Ovary (tissue), 7 donors: ENCODE measurements at regions not wholly inside any gene's neighbourhood (a gene's known extent, or its start where the extent isn't known, plus 50 kb on each side); places are given as distances from the start of the nearest gene placed in this dataset.

Experiments
- DNase-seq, 5 donors: peaks; one replicate each; pipeline ENCODE4 v3.0.0-alpha.2; 2019 to 2020
- H3K27ac ChIP-seq, 2 donors: fragments of 200-600 bp; one replicate each; pipeline versions ENCODE4 v1.5.1 to v1.8.0; 2019 to 2022
- H3K27me3 ChIP-seq: fragments of 200-600 bp; one replicate; pipeline ENCODE4 v1.8.0; 2022
- H3K36me3 ChIP-seq: fragments of 200-600 bp; sonication (generic); one replicate; pipeline ENCODE4 v1.5.1; 2019
- H3K4me1 ChIP-seq: one replicate; pipeline ENCODE4 v1.8.1; 2013; ENCODE audit warnings: mild to moderate bottlenecking, moderate library complexity; ENCODE audit not compliant: insufficient read depth
- H3K4me3 ChIP-seq: fragments of 200-600 bp; sonication (generic); one replicate; pipeline ENCODE4 v1.5.1; 2017
- H3K9me3 ChIP-seq, 2 donors: fragments of 200-600 bp in 1 of 2; sonication (generic) in 1 of 2; one replicate each; pipeline versions ENCODE4 v1.5.1 to v1.8.1; 2013 to 2019; ENCODE audit warnings: mild to moderate bottlenecking in 1 of 2, moderate library complexity in 1 of 2
- EP300 ChIP-seq: sonication (generic); formaldehyde crosslinking; IDR thresholded peaks from one replicate; pipeline ENCODE4 v1.6.1; 2017; ENCODE audit warnings: antibody characterized with exemption
- POLR2A ChIP-seq: fragments of 450-650 bp; IDR thresholded peaks from one replicate; pipeline ENCODE4 v1.6.1; 2017; ENCODE audit warnings: antibody characterized with exemption, mild to moderate bottlenecking, moderate library complexity
- WGBS, 3 donors: extraction: QIAGEN DNeasy Blood & Tissue Kit in 1 of 3; methylation state at CpG; one replicate each; pipeline versions ENCODE4 v1.1.5 to v1.1.7; 2013 to 2017; 5-methylcytosine and 5-hydroxymethylcytosine counted together
- intact Hi-C, 4 donors: fragments of 100-400 bp; cut with DNase I; formaldehyde crosslinking; loops; one replicate each; pipeline versions ENCODE4 v1.11.0 to v1.15.1; 2022 to 2023
- TF ChIP-seq, protein P1 (sequence below), 3 donors: fragments of 450-650 bp in 2 of 3; fragments of 200-600 bp in 1 of 3; IDR thresholded peaks; one replicate each; pipeline versions ENCODE4 v1.5.1 to v1.8.0; 2016 to 2022; ENCODE audit warnings: antibody characterized with exemption in 3 of 3, mild to moderate bottlenecking in 1 of 3
- donor health status: DM: no; HTN: no; CAD: no; lungs with moderate emphysema.
- donor health status: DM: no; HTN: no; CAD: no.
- donor health status: Bipolar disorder and iron deficiency.
- donor health status: DM: no; HTN: no; CAD: no.
- donor health status: DM: yes; HTN: yes; CAD: no.

DNA sequence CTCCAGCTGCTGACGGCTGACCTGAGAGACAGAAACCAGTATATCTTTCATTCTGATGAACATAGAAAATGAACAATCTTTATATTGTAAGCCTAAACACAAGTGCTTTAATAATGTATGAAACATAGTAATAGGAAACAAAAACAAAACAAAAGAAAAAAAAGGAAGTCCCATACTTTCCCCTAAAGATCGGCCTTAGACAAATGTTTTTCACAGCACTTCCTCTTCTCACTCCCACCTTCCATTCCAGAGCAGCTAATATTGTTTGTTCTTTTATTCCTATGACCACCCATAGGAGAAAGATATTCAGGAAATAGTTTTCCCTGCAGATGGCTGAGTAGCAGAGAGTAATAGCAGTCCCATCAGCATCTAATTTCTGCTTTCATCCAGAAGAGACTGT lies 194.4 kb upstream of the SLC27A6 start:
- TF ChIP-seq POLR2A: no peak
- no peak for TF ChIP-seq EP300
- TF ChIP-seq, protein P1, sequence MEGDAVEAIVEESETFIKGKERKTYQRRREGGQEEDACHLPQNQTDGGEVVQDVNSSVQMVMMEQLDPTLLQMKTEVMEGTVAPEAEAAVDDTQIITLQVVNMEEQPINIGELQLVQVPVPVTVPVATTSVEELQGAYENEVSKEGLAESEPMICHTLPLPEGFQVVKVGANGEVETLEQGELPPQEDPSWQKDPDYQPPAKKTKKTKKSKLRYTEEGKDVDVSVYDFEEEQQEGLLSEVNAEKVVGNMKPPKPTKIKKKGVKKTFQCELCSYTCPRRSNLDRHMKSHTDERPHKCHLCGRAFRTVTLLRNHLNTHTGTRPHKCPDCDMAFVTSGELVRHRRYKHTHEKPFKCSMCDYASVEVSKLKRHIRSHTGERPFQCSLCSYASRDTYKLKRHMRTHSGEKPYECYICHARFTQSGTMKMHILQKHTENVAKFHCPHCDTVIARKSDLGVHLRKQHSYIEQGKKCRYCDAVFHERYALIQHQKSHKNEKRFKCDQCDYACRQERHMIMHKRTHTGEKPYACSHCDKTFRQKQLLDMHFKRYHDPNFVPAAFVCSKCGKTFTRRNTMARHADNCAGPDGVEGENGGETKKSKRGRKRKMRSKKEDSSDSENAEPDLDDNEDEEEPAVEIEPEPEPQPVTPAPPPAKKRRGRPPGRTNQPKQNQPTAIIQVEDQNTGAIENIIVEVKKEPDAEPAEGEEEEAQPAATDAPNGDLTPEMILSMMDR (IDR thresholded peaks at IDR 0.05): no peak
- Histone ChIP-seq H3K36me3 (no peaks in the 10 kb centered on the region), H3K27ac (no peak overlapping the region), H3K27me3 (no peaks in the 10 kb centered on the region), H3K9me3 (no peaks in the 10 kb centered on the region), H3K4me1 (no peaks in the 10 kb centered on the region), H3K4me3 (no peak overlapping the region)
- WGBS, 3 donors: 45 to 52% (median 48%) methylated on average over 2 of the region's 2 CpGs
- intact Hi-C loops: no loop called here
- no peak for DNase-seq

DNA sequence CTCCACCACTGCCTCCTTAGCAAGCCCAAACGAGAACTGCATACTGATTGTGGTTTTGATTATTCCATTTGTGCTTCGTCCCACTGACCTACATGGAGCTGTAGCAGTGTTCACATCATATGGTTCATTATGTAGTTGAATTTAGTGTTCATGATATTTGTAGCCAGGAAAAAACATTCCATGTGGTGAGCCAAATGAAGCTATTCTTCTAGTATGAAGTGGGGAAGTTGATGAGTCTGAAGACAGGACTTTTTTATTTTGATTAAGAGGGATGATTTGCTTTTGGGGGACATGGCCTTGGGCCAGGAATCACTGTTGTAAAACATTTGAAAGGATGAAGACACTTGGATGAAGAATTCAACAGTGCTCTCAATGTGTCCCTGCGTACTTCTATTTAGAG lies 192.9 kb upstream of the SLC27A6 start:
- TF ChIP-seq EP300: no peak
- TF ChIP-seq POLR2A: no peak
- TF ChIP-seq, protein P1 (IDR thresholded peaks at IDR 0.05): no peak
- WGBS, 3 donors: 64 to 89% (median 86%) methylated on average over 3 of the region's 3 CpGs
- no peak for DNase-seq
- H3K9me3 ChIP-seq: no peaks in the 10 kb centered on the region
- no peaks in the 10 kb centered on the region for H3K36me3 ChIP-seq
- intact Hi-C loops: no loop called here
- no peaks in the 10 kb centered on the region for H3K27me3 ChIP-seq
- no peaks in the 10 kb centered on the region for H3K4me1 ChIP-seq
- no peak overlapping the region for H3K4me3 ChIP-seq
- H3K27ac ChIP-seq: no peak overlapping the region

DNA sequence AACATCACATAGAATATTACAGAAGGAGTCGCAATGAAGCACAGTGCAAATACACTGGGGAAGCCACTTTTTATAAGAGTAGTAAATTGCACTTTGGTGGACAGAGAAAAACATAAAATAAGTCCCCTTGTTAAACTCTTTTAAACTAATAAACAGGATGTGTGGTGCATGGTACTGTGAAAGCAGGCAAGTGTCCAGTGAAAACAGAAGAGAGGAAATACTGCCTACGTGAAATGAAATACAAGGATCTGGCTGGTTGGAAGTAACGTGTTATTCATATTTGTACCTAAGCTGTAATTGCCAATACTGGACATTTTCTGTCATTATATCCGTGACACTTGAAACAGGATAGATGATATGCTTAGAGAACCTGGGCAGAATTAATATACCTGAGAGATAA lies 191.9 kb upstream of the SLC27A6 start:
- Histone ChIP-seq H3K36me3 (no peaks in the 10 kb centered on the region), H3K4me1 (no peaks in the 10 kb centered on the region), H3K27ac (no peak overlapping the region), H3K27me3 (no peaks in the 10 kb centered on the region), H3K4me3 (no peak overlapping the region), H3K9me3 (no peaks in the 10 kb centered on the region)
- TF ChIP-seq, protein P1 (IDR thresholded peaks at IDR 0.05): no peak
- no peak for TF ChIP-seq POLR2A
- no peak for TF ChIP-seq EP300
- WGBS, 3 donors: 38 to 59% (median 51%) methylated on average over 4 of the region's 4 CpGs
- intact Hi-C loops: no loop called here
- no peak for DNase-seq

GRCh38 chr5:128774605-128775004 lies 190.7 kb upstream of the SLC27A6 start:
- WGBS, 3 donors: 42 to 65% (median 42%) methylated on average over 7 of the region's 7 CpGs
- TF ChIP-seq POLR2A (no peak), EP300 (no peak)
- TF ChIP-seq, protein P1 (IDR thresholded peaks at IDR 0.05): no peak
- Histone ChIP-seq H3K27me3 (no peaks in the 10 kb centered on the region), H3K4me1 (no peaks in the 10 kb centered on the region), H3K27ac (no peak overlapping the region), H3K9me3 (no peaks in the 10 kb centered on the region), H3K4me3 (no peak overlapping the region), H3K36me3 (no peaks in the 10 kb centered on the region)
- intact Hi-C loops: no loop called here
- no peak for DNase-seq

DNA sequence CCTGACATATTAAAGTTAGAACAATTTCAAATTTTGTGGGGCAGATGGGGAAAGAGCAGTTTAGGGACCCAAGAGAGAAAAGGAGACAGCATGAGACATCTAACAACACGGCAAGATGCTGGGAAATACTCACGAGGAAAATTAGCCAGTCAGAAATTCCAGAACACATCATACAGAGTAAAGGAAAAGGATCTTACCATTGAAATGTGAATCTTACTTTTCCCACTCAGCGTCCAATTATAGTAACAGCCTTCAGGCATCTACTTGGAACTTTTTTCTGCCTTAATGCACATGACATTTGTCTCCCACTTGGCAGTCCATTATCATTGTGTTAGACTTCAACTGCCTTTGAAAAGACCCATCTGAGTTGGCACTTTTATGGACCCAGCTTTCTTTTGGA lies 189.7 kb upstream of the SLC27A6 start:
- Histone ChIP-seq H3K36me3 (no peaks in the 10 kb centered on the region), H3K27me3 (no peaks in the 10 kb centered on the region), H3K27ac (no peak overlapping the region), H3K9me3 (no peaks in the 10 kb centered on the region), H3K4me3 (no peak overlapping the region), H3K4me1 (no peaks in the 10 kb centered on the region)
- intact Hi-C loops: no loop called here
- no peak for DNase-seq
- TF ChIP-seq, protein P1 (IDR thresholded peaks at IDR 0.05): no peak
- TF ChIP-seq EP300: no peak
- no peak for TF ChIP-seq POLR2A
- 80 to 89% (median 80%) methylated on average over 3 of the region's 3 CpGs for WGBS, 3 donors
